HuH-7 (cell line): ENCODE measurements at regions not wholly inside any gene's neighbourhood (a gene's known extent, or its start where the extent isn't known, plus 50 kb on each side); places are given as distances from the start of the nearest gene placed in this dataset.

ENCODE experiments used
- DNase-seq: peaks from one replicate; pipeline ENCODE4 v3.0.0; 2011; ENCODE audit warnings: low spot score

DNA sequence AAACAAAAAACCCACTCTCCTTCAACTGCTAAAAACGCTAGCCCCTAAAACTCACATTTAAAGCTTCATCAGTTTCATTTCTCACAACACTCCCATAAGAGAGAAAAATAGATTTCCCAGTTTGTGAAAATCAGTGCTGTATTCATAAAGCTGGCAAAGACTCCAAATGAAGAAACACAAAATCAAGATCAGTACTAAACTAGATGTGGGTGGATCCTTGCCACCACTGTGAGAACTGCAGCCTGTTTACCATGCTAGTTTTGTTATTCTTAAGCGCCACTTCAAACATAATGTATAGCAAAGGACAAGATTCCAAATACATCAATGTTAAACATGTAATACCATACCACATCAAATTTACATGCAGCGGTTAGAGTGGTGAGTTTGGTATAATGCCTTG is 104.5 kb upstream of the CCDC150 start:
- DNase-seq = no peak

GRCh38 chr2:196535742-196536141 is 103.8 kb upstream of the CCDC150 start:
- no peak for DNase-seq

DNA sequence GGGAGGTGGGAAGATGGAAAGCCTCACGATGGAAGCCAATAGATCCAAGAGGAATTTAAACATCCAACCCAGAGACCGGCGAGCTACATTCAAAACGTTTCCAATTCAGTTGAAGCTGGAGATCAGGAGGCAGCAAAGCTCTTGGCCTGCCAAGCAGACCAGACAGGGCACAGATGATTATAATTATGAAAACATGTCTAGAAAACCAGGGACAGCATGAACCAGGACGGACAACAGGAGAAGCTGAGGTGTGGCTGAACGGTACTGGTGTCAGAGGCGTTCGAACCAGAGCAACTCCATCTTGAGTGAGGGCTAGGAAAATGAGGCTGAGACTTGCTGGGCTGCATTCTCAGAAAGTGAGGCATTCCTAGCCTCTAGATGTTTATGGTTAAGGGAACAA is 102.2 kb upstream of the CCDC150 start:
- no peak for DNase-seq

DNA sequence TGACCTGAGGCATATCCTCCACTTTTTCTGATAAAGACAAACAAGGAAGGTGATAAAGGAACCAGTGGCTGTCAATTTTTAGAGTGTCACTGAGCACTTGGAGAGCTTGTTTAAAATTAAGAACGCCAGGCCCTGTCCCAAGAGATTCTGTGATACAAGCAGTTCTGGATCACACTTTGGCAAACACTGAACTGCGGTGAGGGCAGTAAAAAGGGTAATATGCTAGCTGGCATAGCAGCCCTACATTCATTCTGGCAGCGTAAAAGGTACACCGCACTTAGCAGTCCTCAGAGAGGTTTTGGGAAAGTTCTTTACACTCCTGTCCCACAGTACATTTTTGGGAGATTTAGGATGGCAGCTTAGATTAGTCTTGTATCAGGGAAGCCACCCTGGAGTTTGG is 101.3 kb upstream of the CCDC150 start:
- DNase-seq = no peak

DNA sequence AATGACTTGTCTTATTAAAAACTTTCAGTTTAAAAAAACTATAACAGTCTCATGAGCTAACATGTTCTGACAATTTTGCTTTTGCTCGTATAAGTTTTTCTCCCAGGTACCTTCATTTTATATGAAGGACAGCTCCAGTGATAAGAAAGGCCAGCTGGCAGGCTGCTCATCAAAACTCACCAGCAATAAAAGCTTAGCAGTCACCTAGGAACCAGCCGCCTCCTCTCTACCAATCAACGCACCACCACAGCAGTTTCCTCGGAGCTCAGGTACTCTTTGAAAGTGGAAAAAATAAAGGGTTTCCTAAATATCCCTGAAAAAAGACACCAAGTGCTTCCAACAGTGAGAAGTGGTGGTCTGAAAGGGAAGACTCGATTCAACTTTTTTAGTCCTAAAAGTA is 100.9 kb upstream of the CCDC150 start:
- DNase-seq = no peak

- DNase-seq = no peak
Observed at GRCh38 chr2:196544906-196545433, 94.5 kb upstream of the CCDC150 start.

DNA sequence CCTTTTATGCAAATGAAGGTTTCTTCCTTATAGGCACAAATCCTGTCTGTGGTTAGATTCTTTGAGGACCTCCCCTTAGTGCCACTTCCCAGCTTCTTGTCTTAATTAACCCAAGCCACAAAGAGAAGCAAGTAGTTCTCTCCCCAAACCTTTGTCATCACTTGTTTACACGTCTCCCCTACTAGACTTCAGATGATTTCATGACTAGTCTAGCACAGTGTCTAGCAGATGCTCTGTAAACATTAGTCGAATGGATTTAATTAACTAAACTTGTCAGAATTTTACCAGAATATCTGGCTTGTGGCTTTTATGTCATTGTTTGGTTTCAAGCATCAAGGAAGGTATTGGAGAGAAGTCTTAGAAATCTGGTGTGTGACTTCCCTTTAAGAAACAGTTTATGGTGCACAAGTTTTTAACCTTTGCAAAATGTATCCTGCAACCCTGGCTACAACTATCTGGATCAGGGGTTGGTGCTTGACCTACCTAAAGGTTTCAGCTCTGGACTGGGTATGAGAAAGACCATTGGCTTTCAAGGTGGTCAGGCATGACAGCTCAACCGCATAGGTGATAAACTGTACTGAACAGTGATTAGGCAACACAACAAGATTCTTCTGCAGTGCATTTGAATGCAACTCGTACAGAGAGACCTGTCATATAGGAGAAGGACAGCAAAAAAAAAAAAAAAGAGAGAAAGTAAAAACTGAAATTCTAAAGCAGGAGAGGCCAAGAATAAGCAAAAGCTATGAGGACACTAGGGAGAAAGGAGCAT is 93.2 kb upstream of the CCDC150 start:
- no peak for DNase-seq

DNA sequence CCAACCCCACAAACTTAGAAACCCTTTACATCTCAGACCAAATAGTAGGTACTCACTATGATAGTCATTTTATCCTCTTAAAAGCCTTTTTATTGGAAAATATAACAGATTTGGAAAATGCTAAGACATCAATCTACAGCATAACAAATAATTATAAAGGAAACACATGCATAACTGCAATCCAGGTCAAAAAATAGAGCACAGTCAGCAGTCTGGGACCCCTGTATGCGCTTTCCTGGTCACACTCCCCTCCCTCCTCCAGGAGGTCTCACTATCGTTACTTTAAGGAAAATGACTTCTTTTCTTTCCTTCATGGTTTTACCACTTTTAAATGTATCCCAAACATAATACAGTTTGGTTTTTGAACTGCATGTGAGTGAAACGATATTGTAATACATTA is 90.5 kb upstream of the CCDC150 start:
- no peak for DNase-seq

DNA sequence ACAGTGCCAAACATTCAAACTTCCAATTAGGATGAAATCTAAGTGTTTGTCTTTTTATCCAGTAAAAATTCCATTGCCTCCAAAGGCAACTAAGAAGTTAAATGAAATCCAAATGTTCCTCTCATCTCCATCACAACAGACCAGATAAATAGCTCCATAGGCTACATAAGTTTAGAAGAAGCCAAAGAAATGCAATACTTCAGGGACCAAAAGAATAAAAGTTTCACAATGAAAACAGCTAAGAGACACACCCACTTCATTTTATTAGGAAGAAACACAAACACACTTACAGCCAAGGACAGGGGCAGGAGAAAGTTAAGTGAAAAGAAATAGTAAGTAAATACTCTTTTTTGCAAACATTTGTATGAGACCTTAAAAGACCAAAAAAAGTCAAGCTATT is 88.5 kb upstream of the CCDC150 start:
- no peak for DNase-seq

DNA sequence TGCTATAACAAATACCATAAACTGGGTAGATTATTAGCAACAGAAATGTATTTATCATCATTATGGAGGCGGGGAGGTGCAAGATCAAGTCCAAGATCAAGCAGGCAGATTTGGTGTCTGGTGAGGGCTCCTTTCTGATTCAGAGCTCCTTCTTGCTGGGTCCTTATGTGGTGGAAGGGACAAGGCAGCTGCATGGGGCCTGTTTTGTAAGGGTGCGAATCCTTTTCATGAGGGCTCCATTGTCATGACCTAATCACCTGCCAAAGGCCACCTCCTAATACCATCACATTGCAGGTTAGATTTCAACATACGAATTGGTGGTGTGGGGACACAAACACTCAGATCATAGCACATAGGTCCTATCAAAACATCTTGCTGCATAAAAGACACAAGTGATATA is 84.4 kb upstream of the CCDC150 start:
- no peak for DNase-seq

DNA sequence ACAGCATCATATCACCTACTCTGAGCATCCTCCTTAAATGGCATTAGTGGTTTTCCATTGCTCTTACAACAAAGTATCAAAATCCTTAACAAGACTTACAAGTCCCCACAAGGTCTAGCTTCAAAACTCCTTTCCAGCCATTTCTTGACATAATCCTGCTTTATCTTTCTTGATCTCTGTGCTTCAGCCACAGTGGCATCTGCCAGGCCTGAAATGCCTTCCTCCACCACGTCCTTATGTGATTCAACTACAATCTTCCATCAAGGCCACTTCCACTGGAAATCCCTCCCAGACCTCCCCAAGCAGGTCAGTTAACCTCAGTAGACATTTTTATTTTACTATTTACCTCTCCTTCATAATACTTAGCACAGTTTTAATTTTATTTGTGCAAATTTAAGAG is 83.8 kb upstream of the CCDC150 start:
- no peak for DNase-seq

DNA sequence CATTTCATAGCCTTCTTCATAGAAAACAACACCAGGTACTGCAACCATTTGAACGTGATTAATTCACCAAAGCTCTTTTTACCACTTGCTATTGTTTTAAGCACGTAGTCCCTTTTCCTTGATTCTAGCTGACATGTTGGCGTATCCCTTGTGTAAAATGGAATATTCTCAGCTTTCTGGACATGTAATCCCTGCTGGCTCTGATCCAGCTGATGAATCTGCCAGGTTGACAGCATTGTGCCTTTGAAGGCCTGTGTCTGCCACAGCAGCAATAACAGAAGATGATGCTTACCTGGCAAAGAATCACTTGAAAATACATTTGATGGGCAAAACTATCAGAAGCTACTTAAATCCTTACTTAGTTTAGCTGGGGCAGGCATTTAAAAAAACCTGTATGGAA is 81.0 kb upstream of the CCDC150 start:
- DNase-seq = no peak

- DNase-seq = no peak
Observed at GRCh38 chr2:196563876-196564275, 75.6 kb upstream of the CCDC150 start.

DNA sequence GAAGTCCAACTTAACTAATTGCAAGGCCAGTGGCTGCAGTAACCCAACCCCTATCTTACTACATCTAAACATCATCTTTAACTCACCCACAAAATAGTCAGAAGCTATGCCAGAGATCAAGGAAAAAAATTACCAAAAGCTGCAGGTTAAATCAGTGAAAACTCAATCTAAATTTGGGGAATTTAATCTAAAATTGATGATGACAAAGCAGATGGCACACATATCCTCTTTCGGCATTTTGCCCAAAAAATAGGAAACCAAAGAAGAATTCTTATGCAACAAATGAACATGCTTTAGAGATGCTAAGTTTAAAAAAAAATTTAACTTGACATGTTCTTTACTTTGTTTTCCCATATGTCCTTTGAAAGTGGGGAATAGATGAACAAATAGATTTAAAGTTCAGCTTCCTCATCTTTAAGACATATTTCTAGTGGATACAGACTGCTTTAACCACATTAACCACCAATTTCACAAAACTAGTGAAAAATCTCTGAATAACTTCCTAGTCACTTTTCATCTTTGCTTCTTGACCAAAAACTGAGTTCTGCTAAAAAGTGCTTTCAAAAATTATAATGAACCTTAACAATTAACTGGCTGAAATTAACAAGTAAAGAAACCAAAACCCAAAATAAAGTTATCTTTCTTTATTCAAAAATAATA is 74.3 kb upstream of the CCDC150 start:
- DNase-seq = no peak

DNA sequence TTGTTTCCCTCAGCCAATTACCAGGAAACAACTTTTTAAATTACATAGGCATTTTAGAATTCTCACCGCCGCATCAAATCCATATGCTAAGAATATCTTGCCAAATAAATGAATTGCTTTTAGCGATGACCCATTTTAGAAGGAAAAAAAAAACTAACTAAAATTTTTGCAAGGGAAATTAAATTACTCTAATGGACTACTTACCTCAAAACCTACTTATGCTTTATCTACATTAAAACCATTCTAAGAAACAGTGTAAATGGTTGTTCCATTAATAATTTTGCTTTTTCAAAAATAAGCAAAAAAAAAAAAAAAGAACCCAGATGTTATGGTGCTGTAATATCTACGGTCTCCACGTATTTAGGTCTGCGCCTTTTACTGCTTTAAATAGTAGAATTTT is 73.5 kb upstream of the CCDC150 start:
- no peak for DNase-seq

- no peak for DNase-seq
Observed at GRCh38 chr2:196566961-196567666, 72.4 kb upstream of the CCDC150 start.

DNA sequence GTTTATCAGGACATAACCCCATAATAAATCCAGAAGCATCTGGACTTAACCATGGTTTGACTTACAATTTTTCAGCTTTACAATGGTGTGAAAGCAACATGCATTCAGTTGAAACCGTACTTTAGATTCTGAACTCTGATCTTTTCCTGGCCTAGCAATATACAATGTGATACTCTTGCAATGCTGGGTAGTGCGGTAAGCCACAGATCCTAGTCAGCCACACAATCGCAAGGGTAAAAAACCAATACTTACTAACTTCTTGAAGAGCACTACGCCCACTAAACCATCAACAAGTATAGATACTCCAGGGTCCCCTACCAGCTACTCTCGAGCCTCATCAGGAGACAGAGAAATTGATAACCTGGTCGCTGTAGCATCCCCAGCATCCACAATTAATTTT is 71.0 kb upstream of the CCDC150 start:
- DNase-seq = no peak

- no peak for DNase-seq
Observed at GRCh38 chr2:196584903-196585302, 54.6 kb upstream of the CCDC150 start.

DNA sequence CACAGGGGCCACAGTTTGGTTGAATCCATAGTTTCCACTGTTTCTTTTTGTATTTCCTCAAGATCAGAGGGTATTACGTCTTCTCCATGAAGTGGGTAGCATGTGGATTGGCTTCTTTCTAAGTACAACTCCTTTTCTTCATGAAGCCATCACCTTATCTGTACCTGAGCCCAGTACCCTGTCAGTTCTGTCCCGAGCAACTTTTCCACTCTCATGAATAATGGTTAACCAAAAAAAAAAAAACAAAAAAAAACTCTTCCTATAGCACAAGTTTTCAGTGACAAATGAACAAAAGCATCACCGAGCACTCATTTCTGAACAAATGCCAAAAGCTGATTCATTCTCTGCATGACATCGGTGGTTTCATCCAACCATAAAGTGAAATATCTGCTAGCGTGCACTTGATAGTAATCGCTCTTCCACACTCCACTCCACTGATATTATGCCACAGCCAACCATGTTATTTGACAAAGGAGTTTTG is 53.0 kb upstream of the CCDC150 start:
- no peak for DNase-seq

DNA sequence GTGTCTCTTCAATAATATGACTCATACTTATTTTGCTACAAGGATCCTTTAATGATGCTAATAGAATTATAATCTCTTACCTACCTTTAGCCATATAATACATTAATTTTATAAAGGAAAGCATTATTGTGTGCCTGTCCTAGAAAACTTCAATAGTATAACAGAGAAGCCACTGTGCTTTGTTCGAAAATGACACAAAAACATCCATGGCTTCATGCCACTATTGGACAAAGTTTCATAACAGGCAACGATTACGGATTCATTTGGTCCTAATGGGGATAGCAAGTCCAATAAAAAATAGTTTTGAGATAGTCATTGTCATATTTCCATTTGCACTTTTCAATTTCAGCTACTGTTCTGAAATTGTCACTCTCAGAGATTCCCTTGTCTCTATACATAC is 52.5 kb upstream of the CCDC150 start:
- DNase-seq = no peak

DNA sequence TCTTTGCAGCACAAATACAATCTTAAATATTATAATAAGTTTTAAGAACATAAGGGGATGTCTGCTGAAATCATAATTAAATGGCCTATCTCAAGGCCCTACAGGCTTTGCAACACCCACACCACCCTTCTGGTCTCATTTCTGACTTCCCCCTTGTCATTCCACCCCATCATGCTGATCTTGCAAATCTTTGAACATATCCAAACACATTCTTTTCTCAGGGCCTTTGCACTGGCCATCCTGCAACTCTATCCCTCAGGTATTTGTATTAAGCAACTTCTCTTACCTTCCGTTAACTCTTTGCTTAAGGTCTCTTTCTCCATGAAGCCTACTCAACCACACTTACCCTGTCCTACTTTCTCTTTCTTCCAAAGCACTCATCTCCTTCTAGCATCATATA is 51.8 kb upstream of the CCDC150 start:
- no peak for DNase-seq

DNA sequence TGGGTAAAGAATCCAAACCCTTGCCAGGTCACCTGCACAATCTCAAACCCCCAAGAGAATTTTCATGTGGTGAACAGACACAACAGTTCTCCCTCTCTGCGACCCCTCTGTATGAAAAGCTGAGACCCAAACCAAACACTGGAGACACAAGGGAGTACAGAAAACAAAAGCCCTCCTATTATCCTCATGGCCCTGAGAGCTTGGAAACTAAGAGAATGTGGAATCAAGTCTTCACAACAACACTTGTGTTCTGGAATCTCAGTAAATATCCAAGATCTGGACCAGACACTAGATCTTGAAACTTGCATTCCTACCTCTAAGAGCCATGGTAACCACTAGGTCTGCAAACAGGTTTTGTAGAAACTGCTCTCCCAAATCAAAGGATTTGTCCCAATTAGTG is 50.1 kb upstream of the CCDC150 start:
- DNase-seq = no peak
